Endothelial cell of umbilical vein (primary cell): ENCODE measurements at regions not wholly inside any gene's neighbourhood (a gene's known extent, or its start where the extent isn't known, plus 50 kb on each side); places are given as distances from the start of the nearest gene placed in this dataset.

ENCODE experiments used
- CTCF ChIP-seq, 2 donors: IDR thresholded peaks; 1 replicate in 1 of 2; 2 replicates in 1 of 2; pipeline ENCODE4 v1.5.1; 2011; ENCODE audit warnings: low read length in 2 of 2, mild to moderate bottlenecking in 2 of 2, moderate library complexity in 2 of 2, control low read depth in 1 of 2, inconsistent platforms in 1 of 2, low read depth in 1 of 2; ENCODE audit not compliant: insufficient read depth in 1 of 2; ENCODE audit errors: extremely low read depth in 1 of 2
- MYC ChIP-seq: IDR thresholded peaks from one replicate; pipeline ENCODE4 v1.6.1; 2011; ENCODE audit warnings: mild to moderate bottlenecking, low read depth, low read length

GRCh38 chr15:62610265-62610869 is 432.2 kb upstream of the TPM1 start:
- no peak for TF ChIP-seq CTCF (IDR thresholded peaks at IDR 0.05; ENCODE audit: extremely low read depth in 1 of 2, insufficient read depth in 1 of 2, low read depth in 1 of 2, low read length in 2 of 2)
- TF ChIP-seq MYC: no peak
